GM12892 (cell line): ENCODE measurements at regions not wholly inside any gene's neighbourhood (a gene's known extent, or its start where the extent isn't known, plus 50 kb on each side); places are given as distances from the start of the nearest gene placed in this dataset.

ENCODE experiments used
- POLR2A ChIP-seq: IDR thresholded peaks from 2 replicates; pipeline ENCODE4 v1.6.1; 2011; ENCODE audit warnings: low read depth, low read length, control low read depth
- POLR2AphosphoS5 ChIP-seq: IDR thresholded peaks from 2 replicates; pipeline ENCODE4 v1.6.1; 2011; ENCODE audit warnings: low read depth, low read length, control low read depth

DNA sequence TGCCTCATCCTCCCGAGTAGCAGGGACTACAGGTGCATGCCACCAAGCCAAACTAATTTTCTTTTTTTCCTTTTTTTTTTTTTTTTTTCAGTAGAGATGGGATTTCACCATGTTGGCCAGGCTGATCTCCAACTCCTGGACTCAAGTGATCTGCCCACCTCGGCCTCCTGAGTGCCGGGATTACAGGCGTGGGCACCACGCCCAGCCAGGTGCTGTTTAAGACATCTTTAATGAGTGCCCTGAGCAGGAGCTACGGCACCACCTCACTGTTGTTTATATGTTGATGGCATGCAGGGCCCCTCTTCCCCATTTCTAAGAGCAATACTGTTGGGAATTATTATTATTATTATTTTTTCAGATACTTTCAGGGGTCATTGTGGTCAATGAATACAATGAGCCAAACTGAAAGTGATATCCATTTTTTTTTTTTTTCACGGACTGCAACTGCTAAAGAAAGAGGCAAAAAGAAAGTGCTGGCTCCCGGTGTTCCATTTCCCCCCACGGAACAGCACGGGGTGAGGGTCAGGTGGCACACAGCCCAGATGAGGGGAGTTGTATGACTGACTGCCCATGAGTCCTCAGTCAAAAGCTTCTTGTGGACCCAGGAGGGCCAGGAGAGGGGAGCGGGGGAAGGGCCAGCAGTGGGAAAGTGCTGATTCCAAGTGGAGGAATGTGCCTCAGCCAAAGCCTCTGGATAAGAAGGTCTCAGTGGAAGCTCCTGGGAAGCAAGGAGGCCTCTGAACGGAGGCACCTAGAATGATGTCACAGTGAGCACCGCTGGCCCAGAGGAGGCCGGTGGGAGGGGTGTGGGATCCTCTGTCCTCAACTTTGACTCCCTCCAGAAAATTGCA, 101.8 kb upstream of the HPF1 start:
- TF ChIP-seq POLR2AphosphoS5 (no peak), POLR2A (no peak)
